MCF 10A (cell line): ENCODE measurements at regions not wholly inside any gene's neighbourhood (a gene's known extent, or its start where the extent isn't known, plus 50 kb on each side); places are given as distances from the start of the nearest gene placed in this dataset.

Experiments
- BruUV-seq: library from RNA; stranded (reverse); fragments of 400-500 nt; replicated peaks from 2 replicates; lab custom pipeline; 2021; lab: Mats Ljungman, UMichigan
- CTCF ChIA-PET: fragments of 300-600 bp; sonication (Branson Sonifier 250); formaldehyde crosslinking; extraction: SDS; loops from one replicate; lab custom pipeline; 2021; ENCODE audit warnings: antibody characterized with exemption, inconsistent platforms; lab: Yijun Ruan, JAX
- POLR2A ChIA-PET: fragments of 300-600, 350-650 bp; sonication (Branson Sonifier 250); formaldehyde crosslinking; extraction: SDS; loops from one replicate; lab custom pipeline; 2020; ENCODE audit warnings: antibody characterized with exemption, inconsistent platforms; lab: Yijun Ruan, JAX
- DNase-seq: peaks from one replicate; pipeline ENCODE4 v3.0.0-alpha.2; 2018; ENCODE audit not compliant: unreplicated experiment
- H3K27ac Mint-ChIP-seq: one replicate; pipeline ENCODE4 v1.8.0; 2022; ENCODE audit warnings: mild to moderate bottlenecking, low read depth, mixed read lengths; ENCODE audit not compliant: unreplicated experiment
- H3K27me3 Mint-ChIP-seq: one replicate; pipeline ENCODE4 v1.8.0; 2022; ENCODE audit warnings: mixed read lengths; ENCODE audit not compliant: insufficient read depth, unreplicated experiment
- H3K36me3 Mint-ChIP-seq: one replicate; pipeline ENCODE4 v1.8.0; 2022; ENCODE audit warnings: mild to moderate bottlenecking, moderate library complexity, mixed read lengths; ENCODE audit not compliant: insufficient read depth, unreplicated experiment
- H3K4me1 Mint-ChIP-seq: one replicate; pipeline ENCODE4 v1.8.0; 2022; ENCODE audit warnings: mixed read lengths; ENCODE audit not compliant: insufficient read depth, unreplicated experiment
- H3K4me3 Mint-ChIP-seq: one replicate; pipeline ENCODE4 v1.8.0; 2022; ENCODE audit warnings: mild to moderate bottlenecking, moderate library complexity, mixed read lengths; ENCODE audit not compliant: unreplicated experiment
- H3K9me3 Mint-ChIP-seq: one replicate; pipeline ENCODE4 v1.8.0; 2022; ENCODE audit warnings: mixed read lengths; ENCODE audit not compliant: unreplicated experiment
- CTCF ChIP-seq: fragments of 200-600 bp; IDR thresholded peaks from one replicate; pipeline ENCODE4 v1.8.0; 2022; ENCODE audit warnings: antibody characterized with exemption, mild to moderate bottlenecking; ENCODE audit not compliant: unreplicated experiment
- intact Hi-C: fragments of 100-400 bp; cut with micrococcal nuclease; formaldehyde crosslinking; loops from 2 replicates; pipeline ENCODE4 v1.14.1; 2022

- intact Hi-C loops = no loop called here
- CTCF ChIA-PET = interaction anchor here (0.6 to 2.8 kb wide), 2 partner anchors 9 to 18 kb away, joined by 4 to 10 read pairs; no protein-coding TSS in a partner anchor
- POLR2A ChIA-PET = no interaction called here
- Mint-ChIP-seq H3K27me3 (no peaks in the 10 kb centered on the region), H3K36me3 (no peaks in the 10 kb centered on the region), H3K4me3 (no peak overlapping the region), H3K27ac (no peak overlapping the region), H3K9me3 (no peaks in the 10 kb centered on the region), H3K4me1 (no peaks in the 10 kb centered on the region)
- DNase-seq = no peak
- BruUV-seq = no TSS peak
- TF ChIP-seq CTCF = no peak
Observed at GRCh38 chr13:62129000-62129551, 713.4 kb upstream of the PCDH20 start.

DNA sequence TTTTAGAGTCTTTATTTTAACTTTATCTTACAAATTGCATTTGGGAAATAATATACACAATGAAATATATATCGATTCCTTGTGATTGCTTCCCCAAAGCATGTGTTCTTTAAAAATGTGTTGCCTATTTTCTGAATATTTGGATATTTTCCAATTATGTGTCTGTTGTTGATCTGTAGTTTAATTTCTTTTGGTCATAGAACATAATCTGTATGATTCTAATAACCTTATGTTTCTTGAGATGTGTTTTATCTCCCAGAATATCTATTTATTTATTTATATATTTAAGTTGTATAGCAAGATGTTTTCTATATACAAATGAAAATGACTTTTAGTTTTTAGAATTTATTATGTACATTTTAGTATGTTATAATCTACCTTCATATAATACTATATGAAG lies 710.8 kb upstream of the PCDH20 start:
- Mint-ChIP-seq H3K9me3 (no peaks in the 10 kb centered on the region), H3K27me3 (peaks cover 16% of the 10 kb centered on the region), H3K36me3 (no peaks in the 10 kb centered on the region), H3K4me1 (no peaks in the 10 kb centered on the region), H3K27ac (no peak overlapping the region), H3K4me3 (no peak overlapping the region)
- ChIA-PET CTCF (no interaction called here), POLR2A (no interaction called here)
- BruUV-seq = no TSS peak
- no peak for TF ChIP-seq CTCF
- no peak for DNase-seq
- intact Hi-C loops = no loop called here

DNA sequence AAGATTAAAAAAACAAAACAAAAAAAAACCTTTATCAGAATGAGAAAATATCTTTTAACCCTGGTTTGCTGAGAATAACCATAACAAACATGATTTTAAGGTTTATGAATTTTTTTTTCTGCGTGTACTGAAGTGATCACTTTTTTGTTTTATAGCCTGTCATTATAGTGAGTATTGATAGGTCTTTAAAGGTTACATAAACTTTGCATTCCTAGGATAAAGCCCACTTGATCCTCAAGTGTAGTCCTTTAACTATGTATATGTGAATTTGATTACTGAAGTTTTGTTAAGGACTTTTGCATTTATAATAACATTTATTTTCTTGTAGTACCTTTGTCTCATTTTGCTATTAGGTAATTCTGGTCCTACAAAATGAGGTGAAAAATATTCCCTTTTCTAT lies 709.8 kb upstream of the PCDH20 start:
- no peak overlapping the region for H3K27ac Mint-ChIP-seq
- BruUV-seq = no TSS peak
- ChIA-PET CTCF (no interaction called here), POLR2A (no interaction called here)
- TF ChIP-seq CTCF = no peak
- H3K4me3 Mint-ChIP-seq = no peak overlapping the region
- no peaks in the 10 kb centered on the region for H3K36me3 Mint-ChIP-seq
- H3K4me1 Mint-ChIP-seq = no peaks in the 10 kb centered on the region
- no peak for DNase-seq
- H3K9me3 Mint-ChIP-seq = no peaks in the 10 kb centered on the region
- intact Hi-C loops = no loop called here
- H3K27me3 Mint-ChIP-seq = peaks cover 25% of the 10 kb centered on the region

GRCh38 chr13:62123409-62123808 lies 707.8 kb upstream of the PCDH20 start:
- ChIA-PET POLR2A (no interaction called here), CTCF (no interaction called here)
- Mint-ChIP-seq H3K9me3 (no peaks in the 10 kb centered on the region), H3K27me3 (peaks cover 32% of the 10 kb centered on the region), H3K36me3 (no peaks in the 10 kb centered on the region), H3K4me1 (no peaks in the 10 kb centered on the region), H3K27ac (no peak overlapping the region), H3K4me3 (no peak overlapping the region)
- no peak for TF ChIP-seq CTCF
- intact Hi-C loops = loop anchor here (5.0 kb wide), 1 partner anchor 194 kb away; no protein-coding TSS in a partner anchor
- no TSS peak for BruUV-seq
- DNase-seq = no peak
